GM23338 (cell line): ENCODE measurements at regions not wholly inside any gene's neighbourhood (a gene's known extent, or its start where the extent isn't known, plus 50 kb on each side); places are given as distances from the start of the nearest gene placed in this dataset.

Source experiments
- ATAC-seq: fragments of 200-7000 bp; cut with Tn5 transposase; 3 replicates; pipeline ENCODE4 v1.9.1; 2020
- DNase-seq: peaks from one replicate; pipeline ENCODE4 v3.0.0-alpha.2; 2015; ENCODE audit warnings: low spot score
- H2AFZ ChIP-seq: fragments of 200-600 bp; sonication (generic); 2 replicates; pipeline ENCODE4 v1.8.0; 2016; ENCODE audit warnings: antibody characterized with exemption, mild to moderate bottlenecking, moderate library complexity
- H3F3A ChIP-seq: fragments of 200-600 bp; sonication (generic); replicated peaks from 2 replicates; pipeline ENCODE4 v1.8.0; 2017; ENCODE audit warnings: antibody characterized with exemption, mixed run types, low read depth
- H3K27ac ChIP-seq: fragments of 200-600 bp; sonication (generic); 2 replicates; pipeline ENCODE4 v1.6.1; 2016; ENCODE audit warnings: low read depth
- H3K27me3 ChIP-seq: fragments of 200-600 bp; sonication (generic); 2 replicates; pipeline ENCODE4 v1.8.0; 2016; ENCODE audit warnings: mild to moderate bottlenecking, mixed run types, moderate library complexity; ENCODE audit not compliant: insufficient read depth
- H3K36me3 ChIP-seq: fragments of 200-600 bp; sonication (generic); 2 replicates; pipeline ENCODE4 v1.8.0; 2016; ENCODE audit warnings: mild to moderate bottlenecking; ENCODE audit not compliant: insufficient read depth
- H3K4me1 ChIP-seq: fragments of 200-600 bp; sonication (generic); 2 replicates; pipeline ENCODE4 v1.8.0; 2016; ENCODE audit warnings: mild to moderate bottlenecking, moderate library complexity; ENCODE audit not compliant: insufficient read depth
- H3K4me2 ChIP-seq: fragments of 200-600 bp; sonication (generic); 2 replicates; pipeline ENCODE4 v1.7.1; 2017; ENCODE audit warnings: mixed run types
- H3K4me3 ChIP-seq: fragments of 200-600 bp; sonication (generic); 2 replicates; pipeline ENCODE4 v1.6.1; 2016; ENCODE audit warnings: mixed run types
- H3K79me2 ChIP-seq: fragments of 200-600 bp; sonication (generic); replicated peaks from 2 replicates; pipeline ENCODE4 v1.8.0; 2017; ENCODE audit warnings: mild to moderate bottlenecking; ENCODE audit not compliant: insufficient read depth
- H3K9me2 ChIP-seq: fragments of 200-600 bp; sonication (generic); 2 replicates; pipeline ENCODE4 v1.8.0; 2017; ENCODE audit not compliant: insufficient read depth
- H4K20me1 ChIP-seq: fragments of 200-600 bp; sonication (generic); replicated peaks from 2 replicates; pipeline ENCODE4 v1.8.0; 2017; ENCODE audit warnings: mild to moderate bottlenecking; ENCODE audit not compliant: insufficient read depth
- H3K27ac Mint-ChIP-seq: 2 replicates; pipeline ENCODE4 v1.8.0; 2020; ENCODE audit warnings: inconsistent platforms, mild to moderate bottlenecking, moderate library complexity, mixed read lengths
- H3K27me3 Mint-ChIP-seq: 3 replicates; pipeline ENCODE4 v1.8.0; 2022; ENCODE audit warnings: low read depth, mild to moderate bottlenecking, moderate library complexity, mixed read lengths, inconsistent platforms; ENCODE audit not compliant: insufficient read depth, poor library complexity
- H3K36me3 Mint-ChIP-seq: 3 replicates; pipeline ENCODE4 v1.8.0; 2021; ENCODE audit warnings: low read depth, mild to moderate bottlenecking, inconsistent platforms, moderate library complexity, mixed read lengths
- H3K4me1 Mint-ChIP-seq: 3 replicates; pipeline ENCODE4 v1.8.0; 2020; ENCODE audit warnings: mild to moderate bottlenecking, inconsistent platforms, mixed read lengths
- H3K4me3 Mint-ChIP-seq: 3 replicates; pipeline ENCODE4 v1.8.0; 2021; ENCODE audit warnings: moderate library complexity, mild to moderate bottlenecking, inconsistent platforms, mixed read lengths
- H3K9me3 Mint-ChIP-seq: 3 replicates; pipeline ENCODE4 v1.8.0; 2020; ENCODE audit warnings: moderate library complexity, mild to moderate bottlenecking, inconsistent platforms, mixed read lengths
- CREB1 ChIP-seq: fragments of 250-450 bp; sonication (Bioruptor Pico); IDR thresholded peaks from 2 replicates; pipeline ENCODE4 v1.5.0; 2020; ENCODE audit warnings: low read depth, mild to moderate bottlenecking, moderate library complexity
- CTCF ChIP-seq, 2 experiments: fragments of 200-600 bp in 1 of 2; sonication (generic) in 1 of 2; conservative IDR thresholded peaks; 2 replicates each; pipeline versions ENCODE4 v1.5.1 to v1.6.1; 2016 to 2017; ENCODE audit warnings: antibody characterized with exemption in 2 of 2, low read depth in 2 of 2, mild to moderate bottlenecking in 2 of 2, moderate library complexity in 1 of 2
- EZH2 ChIP-seq: fragments of 200-600 bp; sonication (generic); IDR thresholded peaks from one replicate; pipeline ENCODE4 v1.8.0; 2017; ENCODE audit warnings: antibody characterized with exemption, mild to moderate bottlenecking, low read depth; ENCODE audit not compliant: unreplicated experiment
- EZH2phosphoT487 ChIP-seq: fragments of 200-600 bp; sonication (generic); IDR thresholded peaks from one replicate; pipeline ENCODE4 v1.8.1; 2018; ENCODE audit warnings: antibody characterized with exemption; ENCODE audit not compliant: unreplicated experiment
- JUNB ChIP-seq: IDR thresholded peaks from one replicate; pipeline ENCODE4 v1.6.1; 2016; ENCODE audit warnings: antibody characterized with exemption; ENCODE audit not compliant: unreplicated experiment
- NANOG ChIP-seq: IDR thresholded peaks from 2 replicates; pipeline ENCODE4 v1.6.1; 2016; ENCODE audit warnings: antibody characterized with exemption, borderline replicate concordance
- POLR2AphosphoS5 ChIP-seq: IDR thresholded peaks from 2 replicates; pipeline ENCODE4 v1.6.1; 2016; ENCODE audit warnings: antibody characterized with exemption, low read depth
- REST ChIP-seq: IDR thresholded peaks from one replicate; pipeline ENCODE4 v1.6.1; 2018; ENCODE audit warnings: antibody characterized with exemption; ENCODE audit not compliant: unreplicated experiment
- STAT1 ChIP-seq: IDR thresholded peaks from one replicate; pipeline ENCODE4 v1.6.1; 2016; ENCODE audit warnings: antibody characterized with exemption; ENCODE audit not compliant: unreplicated experiment
- ZNF114 ChIP-seq: fragments of 250-450 bp; sonication (Bioruptor Pico); IDR thresholded peaks from 2 replicates; pipeline ENCODE4 v1.5.0; 2020; ENCODE audit warnings: mild to moderate bottlenecking, moderate library complexity
- ZNF331 ChIP-seq: fragments of 250-450 bp; sonication (Bioruptor Pico); IDR thresholded peaks from 2 replicates; pipeline ENCODE4 v1.5.0; 2020; ENCODE audit warnings: low read depth, mild to moderate bottlenecking, moderate library complexity
- TF ChIP-seq, protein P1 (sequence below): fragments of 250-450 bp; sonication (Bioruptor Pico); IDR thresholded peaks from 2 replicates; pipeline ENCODE4 v1.5.0; 2020; ENCODE audit warnings: mild to moderate bottlenecking, moderate library complexity
- TF ChIP-seq, protein P2 (sequence below): IDR thresholded peaks from 2 replicates; pipeline ENCODE4 v1.6.1; 2016; ENCODE audit warnings: antibody characterized with exemption

- H3K4me3 ChIP-seq, result peak overlapping the region; percentile 47
- Mint-ChIP-seq H3K27ac (no peak overlapping the region), H3K4me1 (peaks cover 9% of the 10 kb centered on the region; the same call in 2 of the 3 replicates), H3K4me3 (peak overlapping the region; percentile 64; the same call in 2 of the 3 replicates), H3K36me3 (no peaks in the 10 kb centered on the region), H3K27me3 (peaks cover 6% of the 10 kb centered on the region), H3K9me3 (no peaks in the 10 kb centered on the region; the same call in 2 of the 3 replicates)
- H3K4me2 ChIP-seq, result peak overlapping the region; percentile 73
- peak; percentile 83 for DNase-seq
- peak overlapping the region; percentile 70 for H2AFZ ChIP-seq
- H3F3A ChIP-seq, result no peaks in the 10 kb centered on the region
- TF ChIP-seq NANOG (no peak), CREB1 (CRISPR knock-in tag) (no peak), EZH2 (no peak), JUNB (no peak), STAT1 (no peak), EZH2phosphoT487 (no peak), ZNF331 (CRISPR knock-in tag) (no peak), REST (no peak), CTCF (conservative IDR thresholded peaks at IDR 0.05; ENCODE audit: low read depth in 2 of 2) (no peak), ZNF114 (no peak), POLR2AphosphoS5 (no peak)
- TF ChIP-seq, protein P1, sequence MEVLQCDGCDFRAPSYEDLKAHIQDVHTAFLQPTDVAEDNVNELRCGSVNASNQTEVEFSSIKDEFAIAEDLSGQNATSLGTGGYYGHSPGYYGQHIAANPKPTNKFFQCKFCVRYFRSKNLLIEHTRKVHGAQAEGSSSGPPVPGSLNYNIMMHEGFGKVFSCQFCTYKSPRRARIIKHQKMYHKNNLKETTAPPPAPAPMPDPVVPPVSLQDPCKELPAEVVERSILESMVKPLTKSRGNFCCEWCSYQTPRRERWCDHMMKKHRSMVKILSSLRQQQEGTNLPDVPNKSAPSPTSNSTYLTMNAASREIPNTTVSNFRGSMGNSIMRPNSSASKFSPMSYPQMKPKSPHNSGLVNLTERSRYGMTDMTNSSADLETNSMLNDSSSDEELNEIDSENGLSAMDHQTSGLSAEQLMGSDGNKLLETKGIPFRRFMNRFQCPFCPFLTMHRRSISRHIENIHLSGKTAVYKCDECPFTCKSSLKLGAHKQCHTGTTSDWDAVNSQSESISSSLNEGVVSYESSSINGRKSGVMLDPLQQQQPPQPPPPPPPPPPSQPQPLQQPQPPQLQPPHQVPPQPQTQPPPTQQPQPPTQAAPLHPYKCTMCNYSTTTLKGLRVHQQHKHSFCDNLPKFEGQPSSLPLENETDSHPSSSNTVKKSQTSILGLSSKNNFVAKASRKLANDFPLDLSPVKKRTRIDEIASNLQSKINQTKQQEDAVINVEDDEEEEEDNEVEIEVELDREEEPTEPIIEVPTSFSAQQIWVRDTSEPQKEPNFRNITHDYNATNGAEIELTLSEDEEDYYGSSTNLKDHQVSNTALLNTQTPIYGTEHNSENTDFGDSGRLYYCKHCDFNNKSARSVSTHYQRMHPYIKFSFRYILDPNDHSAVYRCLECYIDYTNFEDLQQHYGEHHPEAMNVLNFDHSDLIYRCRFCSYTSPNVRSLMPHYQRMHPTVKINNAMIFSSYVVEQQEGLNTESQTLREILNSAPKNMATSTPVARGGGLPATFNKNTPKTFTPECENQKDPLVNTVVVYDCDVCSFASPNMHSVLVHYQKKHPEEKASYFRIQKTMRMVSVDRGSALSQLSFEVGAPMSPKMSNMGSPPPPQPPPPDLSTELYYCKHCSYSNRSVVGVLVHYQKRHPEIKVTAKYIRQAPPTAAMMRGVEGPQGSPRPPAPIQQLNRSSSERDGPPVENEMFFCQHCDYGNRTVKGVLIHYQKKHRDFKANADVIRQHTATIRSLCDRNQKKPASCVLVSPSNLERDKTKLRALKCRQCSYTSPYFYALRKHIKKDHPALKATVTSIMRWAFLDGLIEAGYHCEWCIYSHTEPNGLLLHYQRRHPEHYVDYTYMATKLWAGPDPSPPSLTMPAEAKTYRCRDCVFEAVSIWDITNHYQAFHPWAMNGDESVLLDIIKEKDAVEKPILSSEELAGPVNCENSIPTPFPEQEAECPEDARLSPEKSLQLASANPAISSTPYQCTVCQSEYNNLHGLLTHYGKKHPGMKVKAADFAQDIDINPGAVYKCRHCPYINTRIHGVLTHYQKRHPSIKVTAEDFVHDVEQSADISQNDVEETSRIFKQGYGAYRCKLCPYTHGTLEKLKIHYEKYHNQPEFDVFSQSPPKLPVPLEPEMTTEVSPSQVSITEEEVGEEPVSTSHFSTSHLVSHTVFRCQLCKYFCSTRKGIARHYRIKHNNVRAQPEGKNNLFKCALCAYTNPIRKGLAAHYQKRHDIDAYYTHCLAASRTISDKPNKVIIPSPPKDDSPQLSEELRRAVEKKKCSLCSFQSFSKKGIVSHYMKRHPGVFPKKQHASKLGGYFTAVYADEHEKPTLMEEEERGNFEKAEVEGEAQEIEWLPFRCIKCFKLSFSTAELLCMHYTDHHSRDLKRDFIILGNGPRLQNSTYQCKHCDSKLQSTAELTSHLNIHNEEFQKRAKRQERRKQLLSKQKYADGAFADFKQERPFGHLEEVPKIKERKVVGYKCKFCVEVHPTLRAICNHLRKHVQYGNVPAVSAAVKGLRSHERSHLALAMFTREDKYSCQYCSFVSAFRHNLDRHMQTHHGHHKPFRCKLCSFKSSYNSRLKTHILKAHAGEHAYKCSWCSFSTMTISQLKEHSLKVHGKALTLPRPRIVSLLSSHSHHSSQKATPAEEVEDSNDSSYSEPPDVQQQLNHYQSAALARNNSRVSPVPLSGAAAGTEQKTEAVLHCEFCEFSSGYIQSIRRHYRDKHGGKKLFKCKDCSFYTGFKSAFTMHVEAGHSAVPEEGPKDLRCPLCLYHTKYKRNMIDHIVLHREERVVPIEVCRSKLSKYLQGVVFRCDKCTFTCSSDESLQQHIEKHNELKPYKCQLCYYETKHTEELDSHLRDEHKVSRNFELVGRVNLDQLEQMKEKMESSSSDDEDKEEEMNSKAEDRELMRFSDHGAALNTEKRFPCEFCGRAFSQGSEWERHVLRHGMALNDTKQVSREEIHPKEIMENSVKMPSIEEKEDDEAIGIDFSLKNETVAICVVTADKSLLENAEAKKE, result no peak
- TF ChIP-seq, protein P2, sequence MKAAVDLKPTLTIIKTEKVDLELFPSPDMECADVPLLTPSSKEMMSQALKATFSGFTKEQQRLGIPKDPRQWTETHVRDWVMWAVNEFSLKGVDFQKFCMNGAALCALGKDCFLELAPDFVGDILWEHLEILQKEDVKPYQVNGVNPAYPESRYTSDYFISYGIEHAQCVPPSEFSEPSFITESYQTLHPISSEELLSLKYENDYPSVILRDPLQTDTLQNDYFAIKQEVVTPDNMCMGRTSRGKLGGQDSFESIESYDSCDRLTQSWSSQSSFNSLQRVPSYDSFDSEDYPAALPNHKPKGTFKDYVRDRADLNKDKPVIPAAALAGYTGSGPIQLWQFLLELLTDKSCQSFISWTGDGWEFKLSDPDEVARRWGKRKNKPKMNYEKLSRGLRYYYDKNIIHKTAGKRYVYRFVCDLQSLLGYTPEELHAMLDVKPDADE, result no peak
- peak; percentile 99 for ATAC-seq
- H3K36me3 ChIP-seq, result no peaks in the 10 kb centered on the region
- H3K79me2 ChIP-seq, result no peaks in the 10 kb centered on the region
- no peak overlapping the region for H3K27ac ChIP-seq
- H4K20me1 ChIP-seq, result no peaks in the 10 kb centered on the region
- no peaks in the 10 kb centered on the region for H3K27me3 ChIP-seq
- 0 out of 2 replicates have a peak, but pooled peaks cover 8% of the 10 kb centered on the region for H3K4me1 ChIP-seq
- no peaks in the 10 kb centered on the region for H3K9me2 ChIP-seq
Observed at GRCh38 chr10:26931223-26931622, 70.5 kb upstream of the ABI1 start.
